Thymus (tissue), 11 donors: ENCODE measurements at regions not wholly inside any gene's neighbourhood (a gene's known extent, or its start where the extent isn't known, plus 50 kb on each side); places are given as distances from the start of the nearest gene placed in this dataset.

Experiments
- DNase-seq, 9 donors: peaks; one replicate each; pipeline ENCODE4 v3.0.0-alpha.2; 2013; ENCODE audit warnings: low spot score in 9 of 9, low read depth in 6 of 9, missing footprints in 1 of 9
- H3K27ac ChIP-seq, 2 donors: one replicate each; pipeline ENCODE4 v1.5.1; 2013; ENCODE audit warnings: control low read depth in 1 of 2, low read depth in 1 of 2, low read length in 1 of 2, mild to moderate bottlenecking in 1 of 2, moderate library complexity in 1 of 2
- H3K27me3 ChIP-seq, 2 donors: one replicate each; pipeline ENCODE4 v1.5.1; 2013; ENCODE audit warnings: low read length in 1 of 2; ENCODE audit not compliant: control insufficient read depth in 2 of 2, insufficient read depth in 1 of 2
- H3K36me3 ChIP-seq, 2 donors: one replicate each; pipeline ENCODE4 v1.5.1; 2013; ENCODE audit warnings: low read length in 1 of 2, mild to moderate bottlenecking in 1 of 2, moderate library complexity in 1 of 2; ENCODE audit not compliant: control insufficient read depth in 2 of 2, insufficient read depth in 2 of 2
- H3K4me1 ChIP-seq, 2 donors: one replicate each; pipeline ENCODE4 v1.5.1; 2013; ENCODE audit warnings: low read length in 2 of 2; ENCODE audit not compliant: control insufficient read depth in 2 of 2, insufficient read depth in 2 of 2
- H3K4me3 ChIP-seq, 2 donors: one replicate each; pipeline ENCODE4 v1.5.1; 2013; ENCODE audit warnings: low read length in 2 of 2, control low read depth in 1 of 2, mild to moderate bottlenecking in 1 of 2
- H3K9me3 ChIP-seq, 2 donors: one replicate each; pipeline ENCODE4 v1.5.1; 2013; ENCODE audit warnings: low read length in 1 of 2, mild to moderate bottlenecking in 1 of 2; ENCODE audit not compliant: control insufficient read depth in 2 of 2, insufficient read depth in 1 of 2
- whole genome bisulfite sequencing: extraction: QIAGEN DNeasy Blood & Tissue Kit; methylation state at CpG from one replicate; pipeline ENCODE4 v1.1.7; 2013; 5-methylcytosine and 5-hydroxymethylcytosine counted together
- donor health status: healthy.

GRCh38 chr6:91137286-91137685 lies 550.4 kb upstream of the MAP3K7 start:
- no peak for DNase-seq
- H3K27ac ChIP-seq = no peak overlapping the region
- H3K4me3 ChIP-seq = no peak overlapping the region
- H3K36me3 ChIP-seq = no peaks in the 10 kb centered on the region
- H3K4me1 ChIP-seq = no peaks in the 10 kb centered on the region
- WGBS = 97% methylated on average over 2 of the region's 2 CpGs
- H3K9me3 ChIP-seq = no peaks in the 10 kb centered on the region
- no peaks in the 10 kb centered on the region for H3K27me3 ChIP-seq

GRCh38 chr6:91135406-91136103 lies 548.7 kb upstream of the MAP3K7 start:
- H3K4me1 ChIP-seq = no peaks in the 10 kb centered on the region
- H3K4me3 ChIP-seq = no peak overlapping the region
- 93% methylated on average over 2 of the region's 2 CpGs for WGBS
- no peaks in the 10 kb centered on the region for H3K27me3 ChIP-seq
- H3K36me3 ChIP-seq = no peaks in the 10 kb centered on the region
- no peak for DNase-seq
- H3K9me3 ChIP-seq = no peaks in the 10 kb centered on the region
- no peak overlapping the region for H3K27ac ChIP-seq

- whole genome bisulfite sequencing = 80% methylated on average over 3 of the region's 3 CpGs
- no peaks in the 10 kb centered on the region for H3K9me3 ChIP-seq
Observed at GRCh38 chr6:91132461-91132860, 545.6 kb upstream of the MAP3K7 start.

GRCh38 chr6:91130126-91130525 lies 543.3 kb upstream of the MAP3K7 start:
- no peak for DNase-seq
- Histone ChIP-seq H3K4me3 (no peak overlapping the region), H3K27me3 (no peaks in the 10 kb centered on the region), H3K27ac (no peak overlapping the region), H3K36me3 (no peaks in the 10 kb centered on the region), H3K9me3 (no peaks in the 10 kb centered on the region), H3K4me1 (no peaks in the 10 kb centered on the region)
- 80% methylated on average over 6 of the region's 6 CpGs for WGBS

More at GRCh38 chr6:91132461-91132860, 545.6 kb upstream of the MAP3K7 start:
- Histone ChIP-seq H3K4me3 (no peak overlapping the region), H3K4me1 (no peaks in the 10 kb centered on the region), H3K27ac (no peak overlapping the region), H3K27me3 (no peaks in the 10 kb centered on the region), H3K36me3 (no peaks in the 10 kb centered on the region)
- no peak for DNase-seq

GRCh38 chr6:91127752-91128151 lies 540.9 kb upstream of the MAP3K7 start:
- Histone ChIP-seq H3K27ac (no peak overlapping the region), H3K27me3 (no peaks in the 10 kb centered on the region), H3K4me3 (no peak overlapping the region), H3K9me3 (no peaks in the 10 kb centered on the region), H3K36me3 (no peaks in the 10 kb centered on the region), H3K4me1 (no peaks in the 10 kb centered on the region)
- no peak for DNase-seq

- DNase-seq = no peak
- Histone ChIP-seq H3K36me3 (no peaks in the 10 kb centered on the region), H3K27ac (no peak overlapping the region), H3K4me3 (no peak overlapping the region), H3K27me3 (no peaks in the 10 kb centered on the region), H3K4me1 (no peaks in the 10 kb centered on the region), H3K9me3 (no peaks in the 10 kb centered on the region)
- WGBS = 94% methylated on average over 5 of the region's 5 CpGs
Observed at GRCh38 chr6:91126876-91127275, 540.0 kb upstream of the MAP3K7 start.

GRCh38 chr6:91117550-91117949 lies 530.7 kb upstream of the MAP3K7 start:
- no peak overlapping the region for H3K27ac ChIP-seq
- no peak for DNase-seq
- H3K4me1 ChIP-seq = no peaks in the 10 kb centered on the region
- H3K4me3 ChIP-seq = no peak overlapping the region
- no peaks in the 10 kb centered on the region for H3K36me3 ChIP-seq
- H3K27me3 ChIP-seq = no peaks in the 10 kb centered on the region
- no peaks in the 10 kb centered on the region for H3K9me3 ChIP-seq

- 98% methylated on average over 2 of the region's 2 CpGs for WGBS
- H3K4me3 ChIP-seq = no peak overlapping the region
- H3K27ac ChIP-seq = no peak overlapping the region
- H3K4me1 ChIP-seq = no peaks in the 10 kb centered on the region
- H3K9me3 ChIP-seq = no peaks in the 10 kb centered on the region
- no peak for DNase-seq
- H3K27me3 ChIP-seq = no peaks in the 10 kb centered on the region
- no peaks in the 10 kb centered on the region for H3K36me3 ChIP-seq
Observed at GRCh38 chr6:91114123-91114708, 527.3 kb upstream of the MAP3K7 start.

- 95% methylated on average over 2 of the region's 2 CpGs for WGBS
- Histone ChIP-seq H3K4me1 (no peaks in the 10 kb centered on the region), H3K27ac (no peak overlapping the region), H3K27me3 (no peaks in the 10 kb centered on the region), H3K4me3 (no peak overlapping the region), H3K36me3 (no peaks in the 10 kb centered on the region), H3K9me3 (no peaks in the 10 kb centered on the region)
- DNase-seq = no peak
Observed at GRCh38 chr6:91106083-91106482, 519.2 kb upstream of the MAP3K7 start.
